SK-N-SH treated with all-trans-retinoic acid at 6 μM for 48 hours (cell line): ENCODE measurements at regions not wholly inside any gene's neighbourhood (a gene's known extent, or its start where the extent isn't known, plus 50 kb on each side); places are given as distances from the start of the nearest gene placed in this dataset.

Experiments
- GLIS3 ChIP-seq: fragments of 250-450 bp; sonication (Bioruptor Pico); IDR thresholded peaks from 2 replicates; pipeline ENCODE4 v1.5.0; 2020; ENCODE audit warnings: mild to moderate bottlenecking, moderate library complexity
- ISL1 ChIP-seq: fragments of 250-450 bp; sonication (Bioruptor Pico); IDR thresholded peaks from 2 replicates; pipeline ENCODE4 v2.1.2; 2022; ENCODE audit warnings: mild to moderate bottlenecking, moderate library complexity
- PATZ1 ChIP-seq: fragments of 250-450 bp; sonication (Bioruptor Pico); IDR thresholded peaks from 2 replicates; pipeline ENCODE4 v1.8.0; 2020; ENCODE audit warnings: mild to moderate bottlenecking, moderate library complexity, borderline replicate concordance
- ZNF70 ChIP-seq: fragments of 450-650 bp; formaldehyde crosslinking; IDR thresholded peaks from 2 replicates; pipeline ENCODE4 v1.5.0; 2020; ENCODE audit warnings: mild to moderate bottlenecking, moderate library complexity

- TF ChIP-seq PATZ1 (CRISPR knock-in tag) (no peak), GLIS3 (CRISPR knock-in tag) (no peak), ISL1 (no peak), ZNF70 (CRISPR knock-in tag) (no peak)
Measured at GRCh38 chr10:53009961-53010907, 237.7 kb upstream of the MBL2 start.
